Hepatocyte (in vitro differentiated cells): ENCODE measurements at regions not wholly inside any gene's neighbourhood (a gene's known extent, or its start where the extent isn't known, plus 50 kb on each side); places are given as distances from the start of the nearest gene placed in this dataset.

Experiments used
- DNase-seq: peaks from one replicate; pipeline ENCODE4 v3.0.0-alpha.2; 2016; ENCODE audit warnings: low spot score
- H2AFZ ChIP-seq: fragments of 200-600 bp; sonication (generic); 2 replicates; pipeline ENCODE4 v1.6.0; 2016; ENCODE audit warnings: antibody characterized with exemption, mild to moderate bottlenecking
- H3K27ac ChIP-seq: fragments of 200-600 bp; sonication (generic); 2 replicates; pipeline ENCODE4 v1.5.1; 2016; ENCODE audit warnings: mild to moderate bottlenecking
- H3K27me3 ChIP-seq: fragments of 200-600 bp; sonication (generic); 2 replicates; pipeline ENCODE4 v1.6.1; 2016
- H3K36me3 ChIP-seq: fragments of 200-600 bp; sonication (generic); replicated peaks from 2 replicates; pipeline ENCODE4 v1.5.1; 2016; ENCODE audit warnings: low read depth; ENCODE audit not compliant: insufficient read depth
- H3K4me1 ChIP-seq: fragments of 200-600 bp; sonication (generic); 2 replicates; pipeline ENCODE4 v1.5.1; 2016; ENCODE audit warnings: mild to moderate bottlenecking, moderate library complexity; ENCODE audit not compliant: insufficient read depth
- H3K4me2 ChIP-seq: fragments of 200-600 bp; sonication (generic); 2 replicates; pipeline ENCODE4 v1.6.0; 2016
- H3K4me3 ChIP-seq: fragments of 200-600 bp; sonication (generic); 2 replicates; pipeline ENCODE4 v1.5.1; 2016; ENCODE audit warnings: mild to moderate bottlenecking
- H3K79me2 ChIP-seq: fragments of 200-600 bp; sonication (generic); 2 replicates; pipeline ENCODE4 v1.6.0; 2017; ENCODE audit warnings: mild to moderate bottlenecking
- H3K9me2 ChIP-seq: fragments of 200-600 bp; sonication (generic); replicated peaks from 2 replicates; pipeline ENCODE4 v1.6.0; 2017; ENCODE audit warnings: mild to moderate bottlenecking; ENCODE audit not compliant: insufficient read depth
- H3K9me3 ChIP-seq: fragments of 200-600 bp; sonication (generic); 2 replicates; pipeline ENCODE4 v1.5.1; 2016; ENCODE audit warnings: low read depth, mild to moderate bottlenecking
- H4K20me1 ChIP-seq: fragments of 200-600 bp; sonication (generic); 2 replicates; pipeline ENCODE4 v1.6.0; 2016; ENCODE audit warnings: mild to moderate bottlenecking; ENCODE audit not compliant: insufficient read depth, poor library complexity, severe bottlenecking
- EZH2 ChIP-seq: fragments of 200-600 bp; sonication (generic); IDR thresholded peaks from 2 replicates; pipeline ENCODE4 v1.6.1; 2016; ENCODE audit warnings: antibody characterized with exemption, mild to moderate bottlenecking, borderline replicate concordance
- EZH2phosphoT487 ChIP-seq: fragments of 200-600 bp; sonication (generic); IDR thresholded peaks from one replicate; pipeline ENCODE4 v1.6.1; 2018; ENCODE audit warnings: antibody characterized with exemption, mild to moderate bottlenecking, low read depth, moderate library complexity; ENCODE audit not compliant: unreplicated experiment, severe bottlenecking
- WGBS: methylation state at CpG from one replicate; pipeline ENCODE4 v1.1.6; 2016; ENCODE audit warnings: low lambda C conversion rate; ENCODE audit errors: missing lambda C conversion rate; 5-methylcytosine and 5-hydroxymethylcytosine counted together
- TF ChIP-seq, protein P1 (sequence below): fragments of 200-600 bp; sonication (generic); IDR thresholded peaks from 2 replicates; pipeline ENCODE4 v1.5.1; 2016; ENCODE audit warnings: antibody characterized with exemption, mild to moderate bottlenecking; ENCODE audit not compliant: poor library complexity

DNA sequence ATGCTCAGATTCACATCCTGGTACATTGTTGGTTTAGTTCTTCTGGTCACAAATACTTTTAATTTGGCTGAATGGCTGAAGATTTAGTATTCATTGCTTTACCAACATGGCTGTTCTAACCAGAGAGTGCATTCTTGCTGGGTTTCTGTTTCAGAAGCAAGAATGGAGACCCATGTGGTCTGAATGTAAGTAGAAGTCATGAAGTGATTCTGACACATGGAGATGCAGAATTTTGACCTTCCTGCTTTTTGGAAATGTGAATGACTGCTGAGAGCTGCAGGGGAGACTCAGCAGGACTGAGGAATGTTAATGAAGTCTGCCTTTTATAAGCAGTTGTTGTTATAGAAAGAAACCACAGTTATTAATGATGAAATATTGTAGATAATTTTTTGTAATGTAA is 576.1 kb upstream of the MARCKS start:
- no peaks in the 10 kb centered on the region for H3K4me1 ChIP-seq
- H3K36me3 ChIP-seq, result no peaks in the 10 kb centered on the region
- no peaks in the 10 kb centered on the region for H3K9me2 ChIP-seq
- no peaks in the 10 kb centered on the region for H4K20me1 ChIP-seq
- H3K4me2 ChIP-seq, result no peak overlapping the region
- no peak overlapping the region for H3K4me3 ChIP-seq
- no peak overlapping the region for H3K27ac ChIP-seq
- H3K27me3 ChIP-seq, result no peaks in the 10 kb centered on the region
- no peaks in the 10 kb centered on the region for H3K79me2 ChIP-seq
- TF ChIP-seq EZH2phosphoT487 (no peak), EZH2 (no peak)
- TF ChIP-seq, protein P1, sequence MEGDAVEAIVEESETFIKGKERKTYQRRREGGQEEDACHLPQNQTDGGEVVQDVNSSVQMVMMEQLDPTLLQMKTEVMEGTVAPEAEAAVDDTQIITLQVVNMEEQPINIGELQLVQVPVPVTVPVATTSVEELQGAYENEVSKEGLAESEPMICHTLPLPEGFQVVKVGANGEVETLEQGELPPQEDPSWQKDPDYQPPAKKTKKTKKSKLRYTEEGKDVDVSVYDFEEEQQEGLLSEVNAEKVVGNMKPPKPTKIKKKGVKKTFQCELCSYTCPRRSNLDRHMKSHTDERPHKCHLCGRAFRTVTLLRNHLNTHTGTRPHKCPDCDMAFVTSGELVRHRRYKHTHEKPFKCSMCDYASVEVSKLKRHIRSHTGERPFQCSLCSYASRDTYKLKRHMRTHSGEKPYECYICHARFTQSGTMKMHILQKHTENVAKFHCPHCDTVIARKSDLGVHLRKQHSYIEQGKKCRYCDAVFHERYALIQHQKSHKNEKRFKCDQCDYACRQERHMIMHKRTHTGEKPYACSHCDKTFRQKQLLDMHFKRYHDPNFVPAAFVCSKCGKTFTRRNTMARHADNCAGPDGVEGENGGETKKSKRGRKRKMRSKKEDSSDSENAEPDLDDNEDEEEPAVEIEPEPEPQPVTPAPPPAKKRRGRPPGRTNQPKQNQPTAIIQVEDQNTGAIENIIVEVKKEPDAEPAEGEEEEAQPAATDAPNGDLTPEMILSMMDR, result no peak
- H3K9me3 ChIP-seq, result no peaks in the 10 kb centered on the region
- no peak for DNase-seq
- H2AFZ ChIP-seq, result no peak overlapping the region

DNA sequence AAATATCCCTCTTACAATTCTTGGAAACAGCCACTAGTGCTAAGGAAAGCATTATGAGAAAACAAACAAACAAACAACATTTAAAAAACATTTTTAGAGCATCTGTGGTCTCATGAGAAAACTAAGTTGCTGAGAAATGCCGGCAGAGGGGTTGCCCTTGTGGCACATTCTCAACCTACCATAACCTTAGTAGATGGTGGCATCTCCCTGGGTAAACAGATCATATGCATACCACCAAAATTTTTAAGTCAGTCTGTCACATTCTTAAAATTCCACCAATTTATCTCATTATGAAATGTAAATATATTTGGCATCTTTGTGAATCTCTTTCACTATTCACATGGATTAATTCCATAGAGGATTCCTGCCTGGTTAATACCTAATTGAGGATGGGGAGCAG is 575.7 kb upstream of the MARCKS start:
- H2AFZ ChIP-seq, result no peak overlapping the region
- H3K27me3 ChIP-seq, result no peaks in the 10 kb centered on the region
- no peaks in the 10 kb centered on the region for H3K9me2 ChIP-seq
- no peaks in the 10 kb centered on the region for H3K79me2 ChIP-seq
- H3K36me3 ChIP-seq, result no peaks in the 10 kb centered on the region
- WGBS, result 82% methylated on average over 1 of the region's 1 CpG
- TF ChIP-seq, protein P1, result no peak
- no peak for TF ChIP-seq EZH2
- TF ChIP-seq EZH2phosphoT487, result no peak
- H3K27ac ChIP-seq, result no peak overlapping the region
- no peak overlapping the region for H3K4me3 ChIP-seq
- H3K4me2 ChIP-seq, result no peak overlapping the region
- H3K4me1 ChIP-seq, result no peaks in the 10 kb centered on the region
- no peaks in the 10 kb centered on the region for H4K20me1 ChIP-seq
- no peaks in the 10 kb centered on the region for H3K9me3 ChIP-seq
- DNase-seq, result no peak

- no peak for DNase-seq
- H3K27ac ChIP-seq, result no peak overlapping the region
- H3K4me1 ChIP-seq, result no peaks in the 10 kb centered on the region
- H2AFZ ChIP-seq, result no peak overlapping the region
- 91% methylated on average over 2 of the region's 2 CpGs for WGBS
- no peaks in the 10 kb centered on the region for H3K27me3 ChIP-seq
- no peak for TF ChIP-seq EZH2
- TF ChIP-seq, protein P1, result no peak
- TF ChIP-seq EZH2phosphoT487, result no peak
- no peaks in the 10 kb centered on the region for H3K9me2 ChIP-seq
- no peaks in the 10 kb centered on the region for H3K9me3 ChIP-seq
- no peak overlapping the region for H3K4me3 ChIP-seq
- no peaks in the 10 kb centered on the region for H3K36me3 ChIP-seq
- H3K79me2 ChIP-seq, result no peaks in the 10 kb centered on the region
- no peak overlapping the region for H3K4me2 ChIP-seq
- no peaks in the 10 kb centered on the region for H4K20me1 ChIP-seq
These were observed 569.7 kb upstream of the MARCKS start for GRCh38 chr6:113287396-113287795.

- Histone ChIP-seq H3K4me2 (no peak overlapping the region), H3K9me2 (no peaks in the 10 kb centered on the region), H3K36me3 (no peaks in the 10 kb centered on the region), H3K9me3 (no peaks in the 10 kb centered on the region), H3K4me1 (no peaks in the 10 kb centered on the region), H3K27ac (no peak overlapping the region), H3K4me3 (no peak overlapping the region), H3K79me2 (no peaks in the 10 kb centered on the region), H4K20me1 (no peaks in the 10 kb centered on the region), H2AFZ (no peak overlapping the region), H3K27me3 (no peaks in the 10 kb centered on the region)
- no peak for DNase-seq
- 100% methylated on average over 1 of the region's 1 CpG for WGBS
- no peak for TF ChIP-seq EZH2phosphoT487
- TF ChIP-seq, protein P1, result no peak
- no peak for TF ChIP-seq EZH2
These were observed 568.7 kb upstream of the MARCKS start for GRCh38 chr6:113288409-113288808.
